ENCODE measurements at regions not wholly inside any gene's neighbourhood (a gene's known extent, or its start where the extent isn't known, plus 50 kb on each side); places are given as distances from the start of the nearest gene placed in this dataset.

- no peak for ATAC-seq
- no peak for TF ChIP-seq CSDC2 (CRISPR knock-in tag; IDR thresholded peaks at IDR 0.05)
- no peak for TF ChIP-seq TCF4 (CRISPR knock-in tag; IDR thresholded peaks at IDR 0.05; ENCODE audit: borderline replicate concordance)
Observed at GRCh38 chr10:81548160-81548559, 326.8 kb upstream of the NRG3 start.

GRCh38 chr10:81564143-81564542 is 310.9 kb upstream of the NRG3 start:
- no peak for ATAC-seq
- TF ChIP-seq ZNF8 (CRISPR knock-in tag; IDR thresholded peaks at IDR 0.05) (no peak), SNAI2 (CRISPR knock-in tag; IDR thresholded peaks at IDR 0.05) (no peak), BACH2 (CRISPR knock-in tag; IDR thresholded peaks at IDR 0.05; ENCODE audit: borderline replicate concordance) (no peak), ZFP30 (CRISPR knock-in tag; IDR thresholded peaks at IDR 0.05) (no peak), ZNF70 (CRISPR knock-in tag; IDR thresholded peaks at IDR 0.05) (no peak)

- ATAC-seq = no peak
- TF ChIP-seq TOX (CRISPR knock-in tag; IDR thresholded peaks at IDR 0.05; ENCODE audit: borderline replicate concordance) = no peak
- no peak for TF ChIP-seq BACH2 (CRISPR knock-in tag; IDR thresholded peaks at IDR 0.05; ENCODE audit: borderline replicate concordance)
- no peak for TF ChIP-seq ZFP30 (CRISPR knock-in tag; IDR thresholded peaks at IDR 0.05)
- no peak for TF ChIP-seq PPARA (CRISPR knock-in tag; IDR thresholded peaks at IDR 0.05; ENCODE audit: borderline replicate concordance)
- no peak for TF ChIP-seq ARNTL (CRISPR knock-in tag; IDR thresholded peaks at IDR 0.05; ENCODE audit: borderline replicate concordance, low read depth)
- TF ChIP-seq ISL1 (CRISPR knock-in tag; IDR thresholded peaks at IDR 0.05) = no peak
- no peak for TF ChIP-seq ZFP3 (CRISPR knock-in tag; IDR thresholded peaks at IDR 0.05)
- no peak for TF ChIP-seq GLIS3 (CRISPR knock-in tag; IDR thresholded peaks at IDR 0.05)
- TF ChIP-seq ESRRG (CRISPR knock-in tag; IDR thresholded peaks at IDR 0.05) = no peak
- TF ChIP-seq RARB (CRISPR knock-in tag; IDR thresholded peaks at IDR 0.05) = no peak
- no peak for TF ChIP-seq ZNF70 (CRISPR knock-in tag; IDR thresholded peaks at IDR 0.05)
- no peak for TF ChIP-seq POU6F1 (CRISPR knock-in tag; IDR thresholded peaks at IDR 0.05; ENCODE audit: borderline replicate concordance, low read depth)
- TF ChIP-seq SNAI2 (CRISPR knock-in tag; IDR thresholded peaks at IDR 0.05) = no peak
- no peak for TF ChIP-seq TCF4 (CRISPR knock-in tag; IDR thresholded peaks at IDR 0.05; ENCODE audit: borderline replicate concordance)
- TF ChIP-seq PATZ1 (CRISPR knock-in tag; IDR thresholded peaks at IDR 0.05; ENCODE audit: borderline replicate concordance) = no peak
- TF ChIP-seq ZC3H10 (CRISPR knock-in tag; IDR thresholded peaks at IDR 0.05) = no peak
- TF ChIP-seq OSR1 (CRISPR knock-in tag; IDR thresholded peaks at IDR 0.05) = no peak
Observed at GRCh38 chr10:81569488-81569887, 305.5 kb upstream of the NRG3 start.

- TF ChIP-seq ISL1 (CRISPR knock-in tag; IDR thresholded peaks at IDR 0.05) = no peak
- ATAC-seq = no peak
Observed at GRCh38 chr10:81570349-81570748, 304.6 kb upstream of the NRG3 start.

- ATAC-seq = no peak
- TF ChIP-seq PPARA (CRISPR knock-in tag; IDR thresholded peaks at IDR 0.05; ENCODE audit: borderline replicate concordance) = no peak
- TF ChIP-seq ESRRG (CRISPR knock-in tag; IDR thresholded peaks at IDR 0.05) = no peak
- TF ChIP-seq POU6F1 (CRISPR knock-in tag; IDR thresholded peaks at IDR 0.05; ENCODE audit: borderline replicate concordance, low read depth) = no peak
- no peak for TF ChIP-seq ISL1 (CRISPR knock-in tag; IDR thresholded peaks at IDR 0.05)
- TF ChIP-seq OSR1 (CRISPR knock-in tag; IDR thresholded peaks at IDR 0.05) = no peak
- TF ChIP-seq PATZ1 (CRISPR knock-in tag; IDR thresholded peaks at IDR 0.05; ENCODE audit: borderline replicate concordance) = no peak
- TF ChIP-seq CREB5 (CRISPR knock-in tag; IDR thresholded peaks at IDR 0.05; ENCODE audit: low read depth) = no peak
Observed at GRCh38 chr10:81570878-81571794, 303.9 kb upstream of the NRG3 start.
